ENCODE measurements at regions not wholly inside any gene's neighbourhood (a gene's known extent, or its start where the extent isn't known, plus 50 kb on each side); places are given as distances from the start of the nearest gene placed in this dataset.

- no peak overlapping the region for H3K9ac ChIP-seq
- H3K4me3 ChIP-seq, result no peak overlapping the region
- no peak for DNase-seq
- TF ChIP-seq EZH2phosphoT487 (IDR thresholded peaks at IDR 0.05; ENCODE audit: insufficient read depth, low read depth) (no peak), EZH2 (IDR thresholded peaks at IDR 0.05; ENCODE audit: insufficient read depth, poor library complexity, severe bottlenecking) (no peak)
- H3K27me3 ChIP-seq (replicated peaks; ENCODE audit: insufficient read depth), result no peaks in the 10 kb centered on the region
- no peaks in the 10 kb centered on the region for H3K79me2 ChIP-seq (ENCODE audit: insufficient read depth)
- no peaks in the 10 kb centered on the region for H3F3A ChIP-seq (ENCODE audit: insufficient read depth)
- H3K27ac ChIP-seq, result no peak overlapping the region
- no peaks in the 10 kb centered on the region for H3K9me3 ChIP-seq (ENCODE audit: low read depth)
- H3K4me2 ChIP-seq (ENCODE audit: unreplicated experiment), result no peak overlapping the region
- H4K20me1 ChIP-seq (ENCODE audit: insufficient read depth), result no peaks in the 10 kb centered on the region
- no peak overlapping the region for H2AFZ ChIP-seq
- no peaks in the 10 kb centered on the region for H3K4me1 ChIP-seq (ENCODE audit: insufficient read depth)
- in situ Hi-C loops (cut with MboI), result no loop called here
- no peaks in the 10 kb centered on the region for H3K36me3 ChIP-seq (ENCODE audit: low read depth)
- H3K9me2 ChIP-seq (ENCODE audit: insufficient read depth), result no peaks in the 10 kb centered on the region
These were observed 854.6 kb upstream of the NEGR1 start for GRCh38 chr1:73136975-73137374.

- Histone ChIP-seq H3K9ac (no peak overlapping the region), H3K4me2 (ENCODE audit: unreplicated experiment) (no peak overlapping the region), H3K4me1 (ENCODE audit: insufficient read depth) (no peaks in the 10 kb centered on the region), H3K4me3 (no peak overlapping the region), H3K27ac (no peak overlapping the region), H2AFZ (no peak overlapping the region), H3F3A (ENCODE audit: insufficient read depth) (no peaks in the 10 kb centered on the region), H3K9me3 (ENCODE audit: low read depth) (peaks cover 4% of the 10 kb centered on the region), H3K27me3 (replicated peaks; ENCODE audit: insufficient read depth) (no peaks in the 10 kb centered on the region), H4K20me1 (ENCODE audit: insufficient read depth) (no peaks in the 10 kb centered on the region), H3K79me2 (ENCODE audit: insufficient read depth) (no peaks in the 10 kb centered on the region), H3K9me2 (ENCODE audit: insufficient read depth) (no peaks in the 10 kb centered on the region), H3K36me3 (ENCODE audit: low read depth) (no peaks in the 10 kb centered on the region)
- no peak for DNase-seq
- TF ChIP-seq EZH2phosphoT487 (IDR thresholded peaks at IDR 0.05; ENCODE audit: insufficient read depth, low read depth), result no peak
- no peak for TF ChIP-seq EZH2 (IDR thresholded peaks at IDR 0.05; ENCODE audit: insufficient read depth, poor library complexity, severe bottlenecking)
- in situ Hi-C loops (cut with MboI), result no loop called here
- 57 to 64% methylated on average over 2 of the region's 2 CpGs for WGBS, 2 experiments (ENCODE audit: low coverage in 1 of 2, low lambda C conversion rate in 2 of 2, missing lambda C conversion rate in 2 of 2)
These were observed 824.6 kb upstream of the NEGR1 start for GRCh38 chr1:73106931-73107330.

- no peaks in the 10 kb centered on the region for H3K79me2 ChIP-seq (ENCODE audit: insufficient read depth)
- H3K9me3 ChIP-seq (ENCODE audit: low read depth), result peaks cover 4% of the 10 kb centered on the region
- H3K9ac ChIP-seq, result no peak overlapping the region
- H2AFZ ChIP-seq, result no peak overlapping the region
- no peaks in the 10 kb centered on the region for H3K36me3 ChIP-seq (ENCODE audit: low read depth)
- no peak overlapping the region for H3K4me2 ChIP-seq (ENCODE audit: unreplicated experiment)
- no peaks in the 10 kb centered on the region for H3K4me1 ChIP-seq (ENCODE audit: insufficient read depth)
- no peaks in the 10 kb centered on the region for H3K9me2 ChIP-seq (ENCODE audit: insufficient read depth)
- H3K27me3 ChIP-seq (replicated peaks; ENCODE audit: insufficient read depth), result no peaks in the 10 kb centered on the region
- DNase-seq, result no peak
- in situ Hi-C loops (cut with MboI), result no loop called here
- H3K4me3 ChIP-seq, result no peak overlapping the region
- WGBS, 2 experiments (ENCODE audit: low coverage in 1 of 2, low lambda C conversion rate in 2 of 2, missing lambda C conversion rate in 2 of 2), result 45 to 46% methylated on average over 16 of the region's 16 CpGs
- H3K27ac ChIP-seq, result no peak overlapping the region
- no peak for TF ChIP-seq EZH2phosphoT487 (IDR thresholded peaks at IDR 0.05; ENCODE audit: insufficient read depth, low read depth)
- TF ChIP-seq EZH2 (IDR thresholded peaks at IDR 0.05; ENCODE audit: insufficient read depth, poor library complexity, severe bottlenecking), result no peak
- no peaks in the 10 kb centered on the region for H3F3A ChIP-seq (ENCODE audit: insufficient read depth)
- no peaks in the 10 kb centered on the region for H4K20me1 ChIP-seq (ENCODE audit: insufficient read depth)
These were observed 823.4 kb upstream of the NEGR1 start for GRCh38 chr1:73105755-73106154.

GRCh38 chr1:73104749-73105148, 822.4 kb upstream of the NEGR1 start:
- TF ChIP-seq EZH2 (IDR thresholded peaks at IDR 0.05; ENCODE audit: insufficient read depth, poor library complexity, severe bottlenecking) (no peak), EZH2phosphoT487 (IDR thresholded peaks at IDR 0.05; ENCODE audit: insufficient read depth, low read depth) (no peak)
- in situ Hi-C loops (cut with MboI), result no loop called here

GRCh38 chr1:73100216-73100615, 817.9 kb upstream of the NEGR1 start:
- DNase-seq, result no peak
- in situ Hi-C loops (cut with MboI), result no loop called here
- no peak for TF ChIP-seq EZH2 (IDR thresholded peaks at IDR 0.05; ENCODE audit: insufficient read depth, poor library complexity, severe bottlenecking)
- TF ChIP-seq EZH2phosphoT487 (IDR thresholded peaks at IDR 0.05; ENCODE audit: insufficient read depth, low read depth), result no peak
- 9 to 11% methylated on average over 4 of the region's 4 CpGs for WGBS, 2 experiments (ENCODE audit: low coverage in 1 of 2, low lambda C conversion rate in 2 of 2, missing lambda C conversion rate in 2 of 2)
- H3K9me2 ChIP-seq (ENCODE audit: insufficient read depth), result no peaks in the 10 kb centered on the region
- H3K27me3 ChIP-seq (replicated peaks; ENCODE audit: insufficient read depth), result no peaks in the 10 kb centered on the region
- H2AFZ ChIP-seq, result no peak overlapping the region
- no peaks in the 10 kb centered on the region for H4K20me1 ChIP-seq (ENCODE audit: insufficient read depth)
- no peaks in the 10 kb centered on the region for H3K79me2 ChIP-seq (ENCODE audit: insufficient read depth)
- H3K36me3 ChIP-seq (ENCODE audit: low read depth), result no peaks in the 10 kb centered on the region
- no peak overlapping the region for H3K27ac ChIP-seq
- no peak overlapping the region for H3K9ac ChIP-seq
- no peaks in the 10 kb centered on the region for H3F3A ChIP-seq (ENCODE audit: insufficient read depth)
- no peak overlapping the region for H3K4me3 ChIP-seq
- no peak overlapping the region for H3K4me2 ChIP-seq (ENCODE audit: unreplicated experiment)
- H3K9me3 ChIP-seq (ENCODE audit: low read depth), result no peaks in the 10 kb centered on the region
- no peaks in the 10 kb centered on the region for H3K4me1 ChIP-seq (ENCODE audit: insufficient read depth)

More at GRCh38 chr1:73104749-73105148, 822.4 kb upstream of the NEGR1 start:
- Histone ChIP-seq H2AFZ (no peak overlapping the region), H3K36me3 (ENCODE audit: low read depth) (no peaks in the 10 kb centered on the region), H3K9ac (no peak overlapping the region), H3K79me2 (ENCODE audit: insufficient read depth) (no peaks in the 10 kb centered on the region), H3F3A (ENCODE audit: insufficient read depth) (no peaks in the 10 kb centered on the region), H3K4me2 (ENCODE audit: unreplicated experiment) (no peak overlapping the region), H3K9me3 (ENCODE audit: low read depth) (peaks cover 1% of the 10 kb centered on the region), H3K4me3 (no peak overlapping the region), H3K9me2 (ENCODE audit: insufficient read depth) (no peaks in the 10 kb centered on the region), H3K27ac (no peak overlapping the region), H4K20me1 (ENCODE audit: insufficient read depth) (no peaks in the 10 kb centered on the region), H3K27me3 (replicated peaks; ENCODE audit: insufficient read depth) (no peaks in the 10 kb centered on the region), H3K4me1 (ENCODE audit: insufficient read depth) (no peaks in the 10 kb centered on the region)
- DNase-seq, result no peak
- 38 to 40% methylated on average over 8 of the region's 8 CpGs for WGBS, 2 experiments (ENCODE audit: low coverage in 1 of 2, low lambda C conversion rate in 2 of 2, missing lambda C conversion rate in 2 of 2)
